MCF 10A (cell line): ENCODE measurements at regions not wholly inside any gene's neighbourhood (a gene's known extent, or its start where the extent isn't known, plus 50 kb on each side); places are given as distances from the start of the nearest gene placed in this dataset.

Source experiments
- BruUV-seq: library from RNA; stranded (reverse); fragments of 400-500 nt; replicated peaks from 2 replicates; lab custom pipeline; 2021; lab: Mats Ljungman, UMichigan
- CTCF ChIA-PET: fragments of 300-600 bp; sonication (Branson Sonifier 250); formaldehyde crosslinking; extraction: SDS; loops from one replicate; lab custom pipeline; 2021; ENCODE audit warnings: antibody characterized with exemption, inconsistent platforms; lab: Yijun Ruan, JAX
- POLR2A ChIA-PET: fragments of 300-600, 350-650 bp; sonication (Branson Sonifier 250); formaldehyde crosslinking; extraction: SDS; loops from one replicate; lab custom pipeline; 2020; ENCODE audit warnings: antibody characterized with exemption, inconsistent platforms; lab: Yijun Ruan, JAX
- DNase-seq: peaks from one replicate; pipeline ENCODE4 v3.0.0-alpha.2; 2018; ENCODE audit not compliant: unreplicated experiment
- H3K27ac Mint-ChIP-seq: one replicate; pipeline ENCODE4 v1.8.0; 2022; ENCODE audit warnings: mild to moderate bottlenecking, low read depth, mixed read lengths; ENCODE audit not compliant: unreplicated experiment
- H3K27me3 Mint-ChIP-seq: one replicate; pipeline ENCODE4 v1.8.0; 2022; ENCODE audit warnings: mixed read lengths; ENCODE audit not compliant: insufficient read depth, unreplicated experiment
- H3K36me3 Mint-ChIP-seq: one replicate; pipeline ENCODE4 v1.8.0; 2022; ENCODE audit warnings: mild to moderate bottlenecking, moderate library complexity, mixed read lengths; ENCODE audit not compliant: insufficient read depth, unreplicated experiment
- H3K4me1 Mint-ChIP-seq: one replicate; pipeline ENCODE4 v1.8.0; 2022; ENCODE audit warnings: mixed read lengths; ENCODE audit not compliant: insufficient read depth, unreplicated experiment
- H3K4me3 Mint-ChIP-seq: one replicate; pipeline ENCODE4 v1.8.0; 2022; ENCODE audit warnings: mild to moderate bottlenecking, moderate library complexity, mixed read lengths; ENCODE audit not compliant: unreplicated experiment
- H3K9me3 Mint-ChIP-seq: one replicate; pipeline ENCODE4 v1.8.0; 2022; ENCODE audit warnings: mixed read lengths; ENCODE audit not compliant: unreplicated experiment
- intact Hi-C: fragments of 100-400 bp; cut with micrococcal nuclease; formaldehyde crosslinking; loops from 2 replicates; pipeline ENCODE4 v1.14.1; 2022
- TF ChIP-seq, protein P1 (sequence below): fragments of 200-600 bp; IDR thresholded peaks from one replicate; pipeline ENCODE4 v1.8.0; 2022; ENCODE audit warnings: antibody characterized with exemption, mild to moderate bottlenecking; ENCODE audit not compliant: unreplicated experiment

DNA sequence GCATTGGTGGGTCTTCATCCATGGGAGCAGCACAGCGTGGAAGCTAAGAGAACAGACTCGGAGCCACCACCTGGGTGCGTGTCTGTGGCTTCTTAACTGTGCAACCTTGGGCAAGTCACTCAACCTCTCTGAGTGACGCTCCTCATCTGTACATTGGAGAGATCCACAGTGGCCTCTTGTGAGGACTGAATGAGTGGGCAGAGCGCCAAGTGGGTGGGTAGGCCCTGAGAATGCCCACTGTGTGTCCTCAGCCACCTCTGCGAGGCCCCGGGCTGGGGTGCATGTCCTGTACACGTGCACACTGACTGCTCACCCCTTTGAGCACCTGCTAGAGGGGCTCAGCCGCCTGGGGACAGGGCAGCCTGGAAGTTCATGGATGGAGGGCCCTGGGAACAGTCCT, 99.6 kb upstream of the PRR23E start:
- H3K27ac Mint-ChIP-seq = no peak overlapping the region
- POLR2A ChIA-PET = no interaction called here
- H3K27me3 Mint-ChIP-seq = no peaks in the 10 kb centered on the region
- H3K4me3 Mint-ChIP-seq = no peak overlapping the region
- H3K9me3 Mint-ChIP-seq = no peaks in the 10 kb centered on the region
- no TSS peak for BruUV-seq
- CTCF ChIA-PET = no interaction called here
- DNase-seq = no peak
- H3K4me1 Mint-ChIP-seq = no peaks in the 10 kb centered on the region
- no peaks in the 10 kb centered on the region for H3K36me3 Mint-ChIP-seq
- intact Hi-C loops = no loop called here
- TF ChIP-seq, protein P1, sequence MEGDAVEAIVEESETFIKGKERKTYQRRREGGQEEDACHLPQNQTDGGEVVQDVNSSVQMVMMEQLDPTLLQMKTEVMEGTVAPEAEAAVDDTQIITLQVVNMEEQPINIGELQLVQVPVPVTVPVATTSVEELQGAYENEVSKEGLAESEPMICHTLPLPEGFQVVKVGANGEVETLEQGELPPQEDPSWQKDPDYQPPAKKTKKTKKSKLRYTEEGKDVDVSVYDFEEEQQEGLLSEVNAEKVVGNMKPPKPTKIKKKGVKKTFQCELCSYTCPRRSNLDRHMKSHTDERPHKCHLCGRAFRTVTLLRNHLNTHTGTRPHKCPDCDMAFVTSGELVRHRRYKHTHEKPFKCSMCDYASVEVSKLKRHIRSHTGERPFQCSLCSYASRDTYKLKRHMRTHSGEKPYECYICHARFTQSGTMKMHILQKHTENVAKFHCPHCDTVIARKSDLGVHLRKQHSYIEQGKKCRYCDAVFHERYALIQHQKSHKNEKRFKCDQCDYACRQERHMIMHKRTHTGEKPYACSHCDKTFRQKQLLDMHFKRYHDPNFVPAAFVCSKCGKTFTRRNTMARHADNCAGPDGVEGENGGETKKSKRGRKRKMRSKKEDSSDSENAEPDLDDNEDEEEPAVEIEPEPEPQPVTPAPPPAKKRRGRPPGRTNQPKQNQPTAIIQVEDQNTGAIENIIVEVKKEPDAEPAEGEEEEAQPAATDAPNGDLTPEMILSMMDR = no peak

DNA sequence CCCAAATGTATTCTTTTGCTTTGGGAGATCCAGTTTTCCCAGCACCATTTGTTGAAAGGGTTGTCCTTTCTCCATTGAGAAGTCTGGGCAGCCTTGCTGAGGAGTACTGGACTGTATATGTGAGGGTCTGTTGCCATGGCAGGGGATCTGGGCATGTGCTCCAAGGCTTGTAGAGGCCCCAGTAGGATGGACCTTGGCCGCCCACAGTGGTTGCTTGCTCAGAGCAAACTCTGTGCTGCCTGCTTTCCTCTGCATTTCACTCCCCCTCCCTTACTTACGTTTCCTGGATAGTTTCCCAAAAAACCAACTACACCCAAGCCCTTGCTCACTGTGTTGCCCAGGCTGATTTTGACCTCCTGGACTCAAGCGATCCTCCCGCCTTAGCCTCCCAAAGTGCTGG, 97.2 kb upstream of the PRR23E start:
- H3K36me3 Mint-ChIP-seq = no peaks in the 10 kb centered on the region
- no peak for DNase-seq
- H3K4me3 Mint-ChIP-seq = no peak overlapping the region
- H3K9me3 Mint-ChIP-seq = no peaks in the 10 kb centered on the region
- POLR2A ChIA-PET = no interaction called here
- intact Hi-C loops = no loop called here
- H3K27me3 Mint-ChIP-seq = no peaks in the 10 kb centered on the region
- TF ChIP-seq, protein P1 = no peak
- CTCF ChIA-PET = no interaction called here
- BruUV-seq = no TSS peak
- no peaks in the 10 kb centered on the region for H3K4me1 Mint-ChIP-seq
- no peak overlapping the region for H3K27ac Mint-ChIP-seq

DNA sequence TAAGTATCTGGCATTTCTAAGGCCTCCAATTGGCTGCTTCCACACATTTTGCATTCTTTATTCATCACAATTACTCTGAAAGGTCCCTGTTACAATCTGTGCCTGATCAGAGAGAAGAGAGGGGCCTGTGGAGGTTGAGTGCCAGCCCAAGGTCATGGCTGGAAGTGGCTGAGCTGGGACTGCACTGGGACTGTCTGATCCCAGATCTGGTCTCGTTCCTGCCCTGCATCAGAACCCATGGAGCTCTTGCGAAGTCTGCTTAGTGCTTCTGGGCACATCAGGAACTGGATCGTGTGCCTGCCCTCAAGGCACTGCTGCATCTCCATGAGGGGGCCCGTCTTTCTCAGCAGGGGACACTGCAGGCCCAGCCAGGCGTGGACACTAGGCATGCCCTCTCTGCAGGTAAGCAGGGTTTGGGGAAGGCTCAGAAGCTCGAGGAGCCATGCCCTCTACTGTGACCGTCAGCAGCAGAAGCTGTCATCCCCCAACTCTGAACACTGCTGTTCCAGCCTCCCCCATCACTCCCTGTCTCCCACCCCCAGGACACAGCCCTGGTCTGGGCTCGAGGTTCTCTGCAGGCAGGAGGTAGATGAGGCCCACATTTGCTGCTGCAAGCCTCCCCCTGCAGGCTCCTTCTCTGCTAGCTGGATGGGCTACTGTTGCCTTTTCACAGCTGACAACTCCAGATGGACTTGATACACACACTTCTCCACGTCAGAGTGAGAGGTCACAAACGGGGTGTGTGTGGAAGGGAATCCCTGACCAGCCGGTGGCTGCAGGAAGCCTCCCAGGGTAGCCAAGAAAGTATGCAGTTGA, 96.5 kb upstream of the PRR23E start:
- Mint-ChIP-seq H3K4me1 (no peaks in the 10 kb centered on the region), H3K27me3 (no peaks in the 10 kb centered on the region), H3K36me3 (no peaks in the 10 kb centered on the region), H3K9me3 (no peaks in the 10 kb centered on the region), H3K4me3 (no peak overlapping the region), H3K27ac (no peak overlapping the region)
- intact Hi-C loops = no loop called here
- TF ChIP-seq, protein P1 = no peak
- ChIA-PET POLR2A (no interaction called here), CTCF (no interaction called here)
- no TSS peak for BruUV-seq
- DNase-seq = no peak

DNA sequence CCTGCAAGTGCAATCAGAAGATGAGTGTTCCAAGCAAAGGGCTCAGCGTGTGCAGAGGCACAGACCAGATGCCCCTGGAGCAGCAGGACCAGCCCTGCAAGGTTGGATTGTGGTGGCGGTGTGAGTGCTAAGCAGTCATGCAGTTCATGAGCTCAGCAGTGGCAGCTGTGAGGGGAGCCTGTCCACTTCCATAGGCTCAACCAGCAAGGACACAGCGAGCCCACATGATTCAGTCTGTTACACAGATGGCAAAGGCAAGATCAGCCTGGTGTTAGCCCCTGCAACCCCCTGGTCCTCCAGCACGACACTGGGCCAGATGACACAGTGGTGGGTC, 95.9 kb upstream of the PRR23E start:
- no peaks in the 10 kb centered on the region for H3K27me3 Mint-ChIP-seq
- H3K36me3 Mint-ChIP-seq = no peaks in the 10 kb centered on the region
- H3K9me3 Mint-ChIP-seq = no peaks in the 10 kb centered on the region
- no TSS peak for BruUV-seq
- DNase-seq = no peak
- ChIA-PET CTCF (no interaction called here), POLR2A (no interaction called here)
- intact Hi-C loops = no loop called here
- TF ChIP-seq, protein P1 = no peak
- H3K4me1 Mint-ChIP-seq = no peaks in the 10 kb centered on the region
- H3K4me3 Mint-ChIP-seq = no peak overlapping the region
- no peak overlapping the region for H3K27ac Mint-ChIP-seq
